ENCODE measurements at regions not wholly inside any gene's neighbourhood (a gene's known extent, or its start where the extent isn't known, plus 50 kb on each side); places are given as distances from the start of the nearest gene placed in this dataset.

GRCh38 chr6:120230008-120230407 lies 880.4 kb upstream of the MAN1A1 start:
- H3K4me1 ChIP-seq (ENCODE audit: control insufficient read depth, insufficient read depth, low read length): no peaks in the 10 kb centered on the region
- no peaks in the 10 kb centered on the region for H3K36me3 ChIP-seq (ENCODE audit: control insufficient read depth, insufficient read depth, low read length)
- no peaks in the 10 kb centered on the region for H3K27me3 ChIP-seq (ENCODE audit: control insufficient read depth, insufficient read depth, low read length)
- DNase-seq: no peak
- H3K27ac ChIP-seq (ENCODE audit: low read length): no peak overlapping the region
- H3K4me3 ChIP-seq (ENCODE audit: low read length): no peak overlapping the region
- H3K9me3 ChIP-seq (ENCODE audit: control insufficient read depth, low read depth, low read length): peaks cover 4% of the 10 kb centered on the region

GRCh38 chr6:120228297-120228696 lies 878.7 kb upstream of the MAN1A1 start:
- 100% methylated on average over 1 of the region's 4 CpGs for WGBS (ENCODE audit: insufficient coverage, low lambda C conversion rate)
- Histone ChIP-seq H3K4me3 (ENCODE audit: low read length) (no peak overlapping the region), H3K27me3 (ENCODE audit: control insufficient read depth, insufficient read depth, low read length) (no peaks in the 10 kb centered on the region), H3K9me3 (ENCODE audit: control insufficient read depth, low read depth, low read length) (no peaks in the 10 kb centered on the region), H3K27ac (ENCODE audit: low read length) (no peak overlapping the region), H3K4me1 (ENCODE audit: control insufficient read depth, insufficient read depth, low read length) (no peaks in the 10 kb centered on the region), H3K36me3 (ENCODE audit: control insufficient read depth, insufficient read depth, low read length) (no peaks in the 10 kb centered on the region)
- DNase-seq: no peak

GRCh38 chr6:120219339-120219738 lies 869.8 kb upstream of the MAN1A1 start:
- WGBS (ENCODE audit: insufficient coverage, low lambda C conversion rate): 86% methylated on average over 1 of the region's 1 CpG
- H3K9me3 ChIP-seq (ENCODE audit: control insufficient read depth, low read depth, low read length): no peaks in the 10 kb centered on the region
- no peak overlapping the region for H3K4me3 ChIP-seq (ENCODE audit: low read length)

GRCh38 chr6:120214088-120214499 lies 864.5 kb upstream of the MAN1A1 start:
- Histone ChIP-seq H3K9me3 (ENCODE audit: control insufficient read depth, low read depth, low read length) (no peaks in the 10 kb centered on the region), H3K4me1 (ENCODE audit: control insufficient read depth, insufficient read depth, low read length) (no peaks in the 10 kb centered on the region), H3K27ac (ENCODE audit: low read length) (no peak overlapping the region), H3K27me3 (ENCODE audit: control insufficient read depth, insufficient read depth, low read length) (no peaks in the 10 kb centered on the region), H3K4me3 (ENCODE audit: low read length) (no peak overlapping the region), H3K36me3 (ENCODE audit: control insufficient read depth, insufficient read depth, low read length) (no peaks in the 10 kb centered on the region)
- no peak for DNase-seq

More at GRCh38 chr6:120219339-120219738, 869.8 kb upstream of the MAN1A1 start:
- DNase-seq: no peak
- Histone ChIP-seq H3K27ac (ENCODE audit: low read length) (no peak overlapping the region), H3K4me1 (ENCODE audit: control insufficient read depth, insufficient read depth, low read length) (no peaks in the 10 kb centered on the region), H3K36me3 (ENCODE audit: control insufficient read depth, insufficient read depth, low read length) (no peaks in the 10 kb centered on the region), H3K27me3 (ENCODE audit: control insufficient read depth, insufficient read depth, low read length) (no peaks in the 10 kb centered on the region)

GRCh38 chr6:120211955-120212792 lies 862.6 kb upstream of the MAN1A1 start:
- H3K4me3 ChIP-seq (ENCODE audit: low read length): no peak overlapping the region
- no peaks in the 10 kb centered on the region for H3K4me1 ChIP-seq (ENCODE audit: control insufficient read depth, insufficient read depth, low read length)
- no peaks in the 10 kb centered on the region for H3K36me3 ChIP-seq (ENCODE audit: control insufficient read depth, insufficient read depth, low read length)
- no peaks in the 10 kb centered on the region for H3K27me3 ChIP-seq (ENCODE audit: control insufficient read depth, insufficient read depth, low read length)
- 7% methylated on average over 2 of the region's 4 CpGs for WGBS (ENCODE audit: insufficient coverage, low lambda C conversion rate)
- no peak for DNase-seq
- H3K9me3 ChIP-seq (ENCODE audit: control insufficient read depth, low read depth, low read length): no peaks in the 10 kb centered on the region
- no peak overlapping the region for H3K27ac ChIP-seq (ENCODE audit: low read length)

- WGBS (ENCODE audit: insufficient coverage, low lambda C conversion rate): no CpG with 5 or more reads among the region's 1 CpG
- Histone ChIP-seq H3K4me1 (ENCODE audit: control insufficient read depth, insufficient read depth, low read length) (no peaks in the 10 kb centered on the region), H3K27me3 (ENCODE audit: control insufficient read depth, insufficient read depth, low read length) (no peaks in the 10 kb centered on the region), H3K36me3 (ENCODE audit: control insufficient read depth, insufficient read depth, low read length) (no peaks in the 10 kb centered on the region), H3K27ac (ENCODE audit: low read length) (no peak overlapping the region), H3K9me3 (ENCODE audit: control insufficient read depth, low read depth, low read length) (no peaks in the 10 kb centered on the region), H3K4me3 (ENCODE audit: low read length) (no peak overlapping the region)
- DNase-seq: no peak
Measured at GRCh38 chr6:120202878-120203277, 853.3 kb upstream of the MAN1A1 start.

GRCh38 chr6:120200853-120201252 lies 851.3 kb upstream of the MAN1A1 start:
- Histone ChIP-seq H3K4me1 (ENCODE audit: control insufficient read depth, insufficient read depth, low read length) (no peaks in the 10 kb centered on the region), H3K4me3 (ENCODE audit: low read length) (no peak overlapping the region), H3K27me3 (ENCODE audit: control insufficient read depth, insufficient read depth, low read length) (no peaks in the 10 kb centered on the region), H3K9me3 (ENCODE audit: control insufficient read depth, low read depth, low read length) (no peaks in the 10 kb centered on the region), H3K27ac (ENCODE audit: low read length) (no peak overlapping the region), H3K36me3 (ENCODE audit: control insufficient read depth, insufficient read depth, low read length) (no peaks in the 10 kb centered on the region)
- WGBS (ENCODE audit: insufficient coverage, low lambda C conversion rate): 83% methylated on average over 1 of the region's 2 CpGs
- DNase-seq: no peak

- no peak overlapping the region for H3K27ac ChIP-seq (ENCODE audit: low read length)
- DNase-seq: no peak
- no peaks in the 10 kb centered on the region for H3K27me3 ChIP-seq (ENCODE audit: control insufficient read depth, insufficient read depth, low read length)
- no peaks in the 10 kb centered on the region for H3K9me3 ChIP-seq (ENCODE audit: control insufficient read depth, low read depth, low read length)
- no peak overlapping the region for H3K4me3 ChIP-seq (ENCODE audit: low read length)
- no peaks in the 10 kb centered on the region for H3K36me3 ChIP-seq (ENCODE audit: control insufficient read depth, insufficient read depth, low read length)
- H3K4me1 ChIP-seq (ENCODE audit: control insufficient read depth, insufficient read depth, low read length): no peaks in the 10 kb centered on the region
Measured at GRCh38 chr6:120198033-120198432, 848.5 kb upstream of the MAN1A1 start.

GRCh38 chr6:120186080-120186479 lies 836.5 kb upstream of the MAN1A1 start:
- H3K4me1 ChIP-seq (ENCODE audit: control insufficient read depth, insufficient read depth, low read length): no peaks in the 10 kb centered on the region
- DNase-seq: no peak
- H3K9me3 ChIP-seq (ENCODE audit: control insufficient read depth, low read depth, low read length): no peaks in the 10 kb centered on the region
- H3K27me3 ChIP-seq (ENCODE audit: control insufficient read depth, insufficient read depth, low read length): no peaks in the 10 kb centered on the region
- H3K27ac ChIP-seq (ENCODE audit: low read length): no peak overlapping the region
- no peak overlapping the region for H3K4me3 ChIP-seq (ENCODE audit: low read length)
- H3K36me3 ChIP-seq (ENCODE audit: control insufficient read depth, insufficient read depth, low read length): no peaks in the 10 kb centered on the region

- H3K9me3 ChIP-seq (ENCODE audit: control insufficient read depth, low read depth, low read length): no peaks in the 10 kb centered on the region
- H3K27me3 ChIP-seq (ENCODE audit: control insufficient read depth, insufficient read depth, low read length): no peaks in the 10 kb centered on the region
- no peak overlapping the region for H3K27ac ChIP-seq (ENCODE audit: low read length)
- H3K4me1 ChIP-seq (ENCODE audit: control insufficient read depth, insufficient read depth, low read length): no peaks in the 10 kb centered on the region
- WGBS (ENCODE audit: insufficient coverage, low lambda C conversion rate): no CpG with 5 or more reads among the region's 2 CpGs
- no peak overlapping the region for H3K4me3 ChIP-seq (ENCODE audit: low read length)
- DNase-seq: no peak
- H3K36me3 ChIP-seq (ENCODE audit: control insufficient read depth, insufficient read depth, low read length): no peaks in the 10 kb centered on the region
Measured at GRCh38 chr6:120173250-120173649, 823.7 kb upstream of the MAN1A1 start.

- Histone ChIP-seq H3K27me3 (ENCODE audit: control insufficient read depth, insufficient read depth, low read length) (no peaks in the 10 kb centered on the region), H3K4me1 (ENCODE audit: control insufficient read depth, insufficient read depth, low read length) (no peaks in the 10 kb centered on the region), H3K4me3 (ENCODE audit: low read length) (no peak overlapping the region), H3K27ac (ENCODE audit: low read length) (no peak overlapping the region), H3K36me3 (ENCODE audit: control insufficient read depth, insufficient read depth, low read length) (no peaks in the 10 kb centered on the region), H3K9me3 (ENCODE audit: control insufficient read depth, low read depth, low read length) (no peaks in the 10 kb centered on the region)
- DNase-seq: no peak
- WGBS (ENCODE audit: insufficient coverage, low lambda C conversion rate): 80% methylated on average over 4 of the region's 4 CpGs
Measured at GRCh38 chr6:120164531-120164930, 815.0 kb upstream of the MAN1A1 start.
